ENCODE measurements at regions not wholly inside any gene's neighbourhood (a gene's known extent, or its start where the extent isn't known, plus 50 kb on each side); places are given as distances from the start of the nearest gene placed in this dataset.

DNA sequence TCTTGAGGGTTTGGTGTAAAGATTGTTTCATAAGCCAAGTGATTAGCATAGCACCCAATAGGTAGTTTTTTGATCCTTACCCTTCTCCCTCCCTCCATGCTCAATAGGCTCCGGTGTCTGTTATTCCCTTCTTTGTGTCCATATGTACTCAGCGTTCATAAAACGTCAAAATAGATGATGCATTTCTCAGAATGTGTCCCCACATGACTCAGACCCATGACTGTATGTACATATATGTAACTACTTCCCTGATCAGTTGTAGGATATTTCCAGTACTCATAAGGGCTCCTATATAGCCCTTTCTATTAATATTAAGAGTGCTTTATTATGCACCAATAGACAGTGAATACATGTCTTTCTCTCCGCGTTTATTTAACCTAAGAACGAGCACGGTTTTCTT, 466.9 kb downstream of the KIF20B start:
- Histone ChIP-seq H3K9ac (ENCODE audit: control insufficient read depth, extremely low read depth, insufficient read depth, low read length) (no peak overlapping the region), H4K20me1 (ENCODE audit: control insufficient read depth, extremely low read depth, insufficient read depth, low read length) (no peaks in the 10 kb centered on the region), H2AFZ (ENCODE audit: control insufficient read depth, low read length) (no peak overlapping the region), H3K27me3 (ENCODE audit: control insufficient read depth, extremely low read depth, insufficient read depth, low read length) (no peaks in the 10 kb centered on the region), H3K9me3 (ENCODE audit: control insufficient read depth, low read depth, low read length) (no peaks in the 10 kb centered on the region), H3K4me3 (ENCODE audit: control insufficient read depth in 2 of 3, extremely low read depth in 1 of 3, insufficient read depth in 2 of 3, low read depth in 1 of 3, low read length in 3 of 3) (no peak overlapping the region), H3K4me2 (ENCODE audit: control insufficient read depth, extremely low read depth, insufficient read depth, low read depth, low read length) (no peak overlapping the region), H3K27ac (ENCODE audit: control insufficient read depth, insufficient read depth, low read length) (no peak overlapping the region), H3K79me2 (ENCODE audit: control insufficient read depth, insufficient read depth, low read length) (no peaks in the 10 kb centered on the region), H3K4me1 (ENCODE audit: control insufficient read depth, extremely low read depth, insufficient read depth, low read length) (peaks cover 3% of the 10 kb centered on the region), H3K9me1 (ENCODE audit: control insufficient read depth, extremely low read depth, insufficient read depth, low read length) (no peaks in the 10 kb centered on the region), H3K36me3 (ENCODE audit: control insufficient read depth in 2 of 2, extremely low read depth in 1 of 2, insufficient read depth in 2 of 2, low read length in 2 of 2) (no peaks in the 10 kb centered on the region)
- no peak for TF ChIP-seq EZH2 (IDR thresholded peaks at IDR 0.05; ENCODE audit: low read length)
- TF ChIP-seq, protein P1, sequence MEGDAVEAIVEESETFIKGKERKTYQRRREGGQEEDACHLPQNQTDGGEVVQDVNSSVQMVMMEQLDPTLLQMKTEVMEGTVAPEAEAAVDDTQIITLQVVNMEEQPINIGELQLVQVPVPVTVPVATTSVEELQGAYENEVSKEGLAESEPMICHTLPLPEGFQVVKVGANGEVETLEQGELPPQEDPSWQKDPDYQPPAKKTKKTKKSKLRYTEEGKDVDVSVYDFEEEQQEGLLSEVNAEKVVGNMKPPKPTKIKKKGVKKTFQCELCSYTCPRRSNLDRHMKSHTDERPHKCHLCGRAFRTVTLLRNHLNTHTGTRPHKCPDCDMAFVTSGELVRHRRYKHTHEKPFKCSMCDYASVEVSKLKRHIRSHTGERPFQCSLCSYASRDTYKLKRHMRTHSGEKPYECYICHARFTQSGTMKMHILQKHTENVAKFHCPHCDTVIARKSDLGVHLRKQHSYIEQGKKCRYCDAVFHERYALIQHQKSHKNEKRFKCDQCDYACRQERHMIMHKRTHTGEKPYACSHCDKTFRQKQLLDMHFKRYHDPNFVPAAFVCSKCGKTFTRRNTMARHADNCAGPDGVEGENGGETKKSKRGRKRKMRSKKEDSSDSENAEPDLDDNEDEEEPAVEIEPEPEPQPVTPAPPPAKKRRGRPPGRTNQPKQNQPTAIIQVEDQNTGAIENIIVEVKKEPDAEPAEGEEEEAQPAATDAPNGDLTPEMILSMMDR (optimal IDR thresholded peaks at IDR 0.05 in 1 of 3, IDR thresholded peaks at IDR 0.05 in 1 of 3, conservative IDR thresholded peaks at IDR 0.05 in 1 of 3; ENCODE audit: extremely low read depth in 1 of 3, insufficient read depth in 2 of 3, low read length in 3 of 3) = no peak
- DNase-seq (ENCODE audit: low read depth, low spot score) (no peak), FAIRE-seq (no peak)
- dilution Hi-C loops (cut with MboI; ENCODE audit: extremely low pct_ligation_motif_present, low sequenced_read_pairs) = no loop called here

DNA sequence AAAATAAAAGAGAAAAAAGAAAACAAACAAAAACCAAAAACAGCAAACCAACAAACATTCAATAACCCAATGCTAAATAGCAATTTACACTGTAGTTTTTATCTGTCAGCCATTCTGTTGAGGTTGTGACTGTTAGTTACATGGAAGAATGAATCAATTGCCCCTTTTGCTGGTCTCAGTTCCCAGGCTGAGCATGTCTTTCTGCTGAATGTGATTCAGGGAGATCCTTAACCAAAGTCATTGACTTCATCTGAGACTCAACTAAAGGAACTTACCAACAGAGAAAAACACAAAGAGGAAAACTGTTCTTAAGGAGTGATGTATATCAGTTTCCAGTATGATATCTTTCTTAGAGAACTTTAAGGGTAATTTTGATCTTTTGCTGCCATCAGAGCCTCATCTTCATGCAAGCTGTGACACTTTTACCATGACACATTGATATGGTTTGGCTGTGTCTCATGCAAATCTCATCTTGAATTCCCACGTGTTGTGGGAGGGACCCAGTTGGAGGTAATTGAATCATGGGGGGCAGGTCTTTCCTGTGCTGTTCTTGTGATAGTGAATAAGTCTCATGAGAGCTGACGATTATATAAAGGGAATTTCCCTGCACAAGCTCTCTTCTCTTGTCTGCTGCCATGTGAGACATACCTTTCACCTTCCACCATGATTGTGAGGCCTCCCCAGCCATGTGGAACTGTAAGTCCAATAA, 469.8 kb downstream of the KIF20B start:
- no peaks in the 10 kb centered on the region for H3K9me3 ChIP-seq (ENCODE audit: control insufficient read depth, low read depth, low read length)
- FAIRE-seq (peak; percentile 34), DNase-seq (ENCODE audit: low read depth, low spot score) (no peak)
- H3K9ac ChIP-seq (ENCODE audit: control insufficient read depth, extremely low read depth, insufficient read depth, low read length) = no peak overlapping the region
- no peak overlapping the region for H3K27ac ChIP-seq (ENCODE audit: control insufficient read depth, insufficient read depth, low read length)
- no peak overlapping the region for H2AFZ ChIP-seq (ENCODE audit: control insufficient read depth, low read length)
- H3K27me3 ChIP-seq (ENCODE audit: control insufficient read depth, extremely low read depth, insufficient read depth, low read length) = no peaks in the 10 kb centered on the region
- no peaks in the 10 kb centered on the region for H4K20me1 ChIP-seq (ENCODE audit: control insufficient read depth, extremely low read depth, insufficient read depth, low read length)
- peaks cover 14% of the 10 kb centered on the region for H3K4me1 ChIP-seq (ENCODE audit: control insufficient read depth, extremely low read depth, insufficient read depth, low read length)
- no peaks in the 10 kb centered on the region for H3K36me3 ChIP-seq (ENCODE audit: control insufficient read depth in 2 of 2, extremely low read depth in 1 of 2, insufficient read depth in 2 of 2, low read length in 2 of 2)
- H3K4me3 ChIP-seq (ENCODE audit: control insufficient read depth in 2 of 3, extremely low read depth in 1 of 3, insufficient read depth in 2 of 3, low read depth in 1 of 3, low read length in 3 of 3) = no peak overlapping the region
- no peak for TF ChIP-seq EZH2 (IDR thresholded peaks at IDR 0.05; ENCODE audit: low read length)
- TF ChIP-seq, protein P1 (optimal IDR thresholded peaks at IDR 0.05 in 1 of 3, IDR thresholded peaks at IDR 0.05 in 1 of 3, conservative IDR thresholded peaks at IDR 0.05 in 1 of 3; ENCODE audit: extremely low read depth in 1 of 3, insufficient read depth in 2 of 3, low read length in 3 of 3) = no peak
- H3K79me2 ChIP-seq (ENCODE audit: control insufficient read depth, insufficient read depth, low read length) = no peaks in the 10 kb centered on the region
- dilution Hi-C loops (cut with MboI; ENCODE audit: extremely low pct_ligation_motif_present, low sequenced_read_pairs) = no loop called here
- H3K4me2 ChIP-seq (ENCODE audit: control insufficient read depth, extremely low read depth, insufficient read depth, low read depth, low read length) = no peak overlapping the region
- no peaks in the 10 kb centered on the region for H3K9me1 ChIP-seq (ENCODE audit: control insufficient read depth, extremely low read depth, insufficient read depth, low read length)
